Fibroblast of the conjunctiva (primary cell): ENCODE measurements at regions not wholly inside any gene's neighbourhood (a gene's known extent, or its start where the extent isn't known, plus 50 kb on each side); places are given as distances from the start of the nearest gene placed in this dataset.
"Not testable (repeated sequence)": the region's sequence is repeated elsewhere in the genome, so short reads cannot be mapped to it uniquely, and the experiment has no call there.

Experiments used
- DNase-seq: peaks from one replicate; pipeline ENCODE4 v3.0.0-alpha.2; 2010; ENCODE audit warnings: low read depth

DNA sequence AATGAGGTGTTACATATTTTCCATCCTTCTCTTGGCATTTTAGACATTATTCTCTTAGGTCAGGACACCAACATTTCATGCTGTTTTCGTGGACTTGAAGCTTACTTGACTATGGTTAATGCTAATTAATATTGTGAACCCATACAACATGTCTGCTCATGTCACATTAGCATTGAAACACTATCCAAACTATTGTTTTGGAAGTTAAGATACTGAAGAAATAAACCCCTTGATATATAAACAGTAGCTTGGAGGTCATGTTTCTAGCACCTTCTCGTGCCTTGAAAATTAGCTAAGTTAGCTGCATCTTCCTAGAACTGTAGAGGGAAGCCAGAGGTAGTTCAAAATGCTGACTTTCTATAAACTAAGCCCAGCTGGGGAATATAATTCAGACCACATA, 288.8 kb downstream of the LTN1 start:
- no peak for DNase-seq

DNA sequence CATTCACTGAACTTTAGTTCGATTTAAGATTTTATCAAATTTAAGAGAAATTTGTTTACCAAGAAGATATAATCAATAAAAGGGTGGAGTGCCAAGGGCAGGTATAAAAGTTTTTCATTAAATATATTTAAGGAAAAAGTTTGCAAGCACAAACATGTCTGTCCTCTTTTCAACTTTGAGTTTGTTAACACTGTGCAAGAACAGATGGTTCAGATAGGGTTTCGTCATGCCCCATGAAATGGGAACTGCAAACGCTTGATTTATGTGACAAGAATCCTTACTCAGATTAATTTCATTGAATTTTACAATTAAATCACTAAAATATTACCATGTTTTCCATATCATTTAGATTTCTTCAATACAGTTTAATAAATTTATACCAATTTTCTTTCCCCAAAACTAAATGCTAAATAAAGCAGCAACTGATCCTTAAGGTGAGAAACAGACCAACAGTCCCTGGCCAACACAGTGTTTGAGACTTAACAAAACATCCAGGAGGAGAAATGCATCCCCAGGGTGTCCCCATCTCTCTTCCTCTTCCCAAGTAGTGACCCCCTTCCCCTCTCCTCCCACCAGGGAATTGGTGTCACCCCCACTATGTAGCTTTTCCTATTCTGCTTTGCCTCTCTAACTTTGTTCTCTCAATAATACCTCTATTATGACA, 292.9 kb downstream of the LTN1 start:
- no peak for DNase-seq

DNA sequence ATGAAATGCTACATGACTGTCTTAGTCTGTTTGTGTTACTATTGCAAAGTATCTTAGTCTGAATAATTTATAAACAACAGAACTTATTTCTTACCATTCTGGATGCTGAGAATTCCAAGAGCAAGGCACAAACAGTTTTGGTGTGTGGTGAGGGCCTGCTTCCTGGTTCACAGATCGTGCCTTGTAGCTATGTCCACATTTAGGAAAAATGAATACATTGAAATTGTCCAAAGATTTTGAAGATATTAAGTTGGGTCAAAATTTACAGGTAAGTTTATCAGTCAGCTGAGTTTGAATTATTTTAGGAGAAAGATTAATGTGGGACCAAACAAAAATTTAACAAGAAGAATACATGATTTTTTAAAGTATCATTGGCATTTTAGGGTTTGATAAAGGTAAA, 293.5 kb downstream of the LTN1 start:
- DNase-seq, result no peak

DNA sequence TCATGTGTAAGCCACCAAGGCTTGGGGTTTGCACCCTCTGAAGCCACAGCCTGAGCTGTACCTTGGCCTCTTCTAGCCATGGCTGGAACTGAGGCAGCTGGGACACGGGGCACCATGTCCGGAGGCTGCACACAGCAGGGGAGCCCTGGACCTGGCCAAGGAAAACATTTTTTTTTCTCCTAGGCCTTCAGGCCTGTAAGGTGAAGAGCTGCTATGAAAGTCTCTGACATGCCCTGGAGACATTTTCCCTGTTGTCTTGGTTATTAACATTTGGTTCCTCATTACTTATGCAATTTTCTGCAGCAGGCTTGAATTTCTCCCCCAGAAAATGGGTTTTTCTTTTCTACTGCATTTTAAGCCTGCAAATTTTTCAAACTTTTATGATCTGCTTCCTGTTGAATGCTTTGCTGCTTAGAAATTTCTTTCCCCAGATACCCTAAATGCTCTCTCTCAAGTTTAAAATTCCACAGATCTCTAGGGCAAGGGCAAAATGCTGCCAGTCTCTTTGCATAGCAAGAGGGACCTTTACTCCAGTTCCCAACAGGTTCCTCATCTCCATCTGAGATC, 295.8 kb downstream of the LTN1 start:
- no peak for DNase-seq

DNA sequence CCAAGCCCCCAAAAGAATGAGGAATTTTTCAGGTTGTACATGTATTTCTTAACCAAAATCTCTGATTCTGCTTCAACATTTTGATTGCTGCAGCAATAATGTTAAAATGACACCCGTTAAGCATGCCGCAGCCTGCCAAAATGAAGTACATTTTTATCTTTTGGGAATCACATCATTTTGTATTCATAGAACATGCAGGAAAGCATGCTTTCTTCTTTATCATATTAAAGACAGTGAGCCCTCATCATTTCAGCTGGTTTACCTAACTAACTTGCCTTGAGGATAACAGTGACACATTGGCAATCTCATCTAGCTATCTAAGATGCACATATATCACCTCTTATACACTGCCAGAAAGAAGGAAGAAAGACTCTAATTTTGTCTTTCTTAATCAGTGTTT, 299.2 kb downstream of the LTN1 start:
- no peak for DNase-seq

DNA sequence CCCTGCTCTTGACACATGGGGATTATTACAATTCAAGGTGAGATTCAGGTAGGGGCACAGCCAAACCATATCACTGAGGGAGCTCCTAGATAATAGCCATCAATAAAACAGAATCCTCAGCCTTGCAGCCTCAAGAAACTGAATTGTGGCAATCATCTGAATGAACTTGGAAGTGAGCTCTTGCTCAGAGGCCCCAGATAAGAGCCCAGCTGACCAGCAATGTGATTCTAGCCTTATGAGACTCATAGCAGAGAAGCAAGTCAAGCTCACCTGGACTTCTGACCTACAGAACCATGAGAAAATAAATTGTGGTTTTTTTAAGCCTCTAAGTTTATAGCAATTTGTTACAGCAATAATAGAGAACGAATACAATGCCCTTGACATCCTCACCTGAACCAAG, 302.5 kb downstream of the LTN1 start:
- no peak for DNase-seq

DNA sequence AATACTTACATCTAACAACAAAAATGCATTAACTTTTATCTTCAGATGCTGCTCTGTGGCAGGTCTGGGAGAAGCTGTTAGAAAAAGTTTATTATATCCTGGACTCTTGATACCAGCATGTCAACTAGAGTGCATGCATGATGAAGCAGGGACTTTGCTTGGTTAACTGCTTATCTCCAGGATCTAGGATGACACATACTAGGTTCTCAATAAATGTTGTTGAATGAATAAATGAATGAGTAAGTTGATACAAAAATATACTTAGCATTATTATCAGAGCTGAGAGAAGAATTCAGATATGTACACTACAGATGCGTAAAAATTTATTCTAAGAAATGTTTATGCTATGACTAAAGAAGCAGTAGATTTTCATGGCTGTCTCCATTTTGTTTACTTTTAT, 304.3 kb downstream of the LTN1 start:
- DNase-seq, result no peak

DNA sequence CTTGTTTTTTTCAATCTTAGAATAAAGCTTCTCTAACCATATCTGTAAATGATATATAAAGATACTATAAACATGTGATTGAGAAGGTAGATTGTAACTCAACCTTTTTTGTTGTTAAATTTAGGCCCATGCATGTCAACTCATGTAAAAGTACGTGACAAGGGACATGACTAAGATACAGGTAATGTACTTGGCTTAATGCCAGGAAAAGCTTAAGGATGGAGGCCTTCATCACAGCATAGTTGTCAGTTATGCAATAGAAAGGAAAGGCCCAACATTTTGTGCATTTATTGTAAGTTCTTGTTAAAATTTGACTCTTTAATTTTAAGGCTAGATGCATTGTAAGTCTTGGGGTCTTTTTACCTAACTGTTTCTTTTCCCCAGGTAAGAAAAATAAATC, 305.1 kb downstream of the LTN1 start:
- DNase-seq, result no peak

DNA sequence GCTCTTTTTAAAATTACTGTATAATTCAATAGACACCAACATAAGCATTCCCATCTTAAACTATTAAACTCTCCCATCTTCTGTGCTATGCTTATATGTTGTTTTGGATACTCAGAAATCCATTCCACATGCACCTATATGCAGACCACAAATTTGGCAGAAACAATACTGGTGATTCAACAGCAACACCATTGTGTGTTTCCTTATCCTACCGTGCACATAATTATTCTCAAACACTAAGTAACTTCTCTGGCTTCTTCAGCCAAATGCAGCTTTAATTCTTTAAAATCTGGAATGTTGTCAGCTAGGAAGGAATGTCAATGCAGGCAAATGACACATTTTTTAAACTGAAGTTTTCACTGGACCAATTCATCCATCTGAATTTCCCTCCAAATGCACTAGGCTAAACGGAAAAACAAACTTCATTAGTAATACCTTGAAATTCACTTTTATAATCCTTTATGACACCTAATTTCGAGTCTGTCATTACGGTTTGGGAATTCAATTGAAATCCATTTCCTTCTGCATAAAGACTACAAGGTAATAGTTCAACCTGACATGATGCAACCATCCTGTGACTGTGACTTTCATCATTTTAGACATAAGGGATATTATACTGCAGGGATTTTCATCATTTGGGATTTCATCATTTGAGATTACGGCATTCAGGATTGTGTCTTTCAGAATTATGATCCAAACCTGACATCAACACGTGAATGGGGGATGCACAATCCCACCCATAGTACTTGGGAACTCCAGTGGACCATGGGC, 308.5 kb downstream of the LTN1 start:
- no peak for DNase-seq

DNA sequence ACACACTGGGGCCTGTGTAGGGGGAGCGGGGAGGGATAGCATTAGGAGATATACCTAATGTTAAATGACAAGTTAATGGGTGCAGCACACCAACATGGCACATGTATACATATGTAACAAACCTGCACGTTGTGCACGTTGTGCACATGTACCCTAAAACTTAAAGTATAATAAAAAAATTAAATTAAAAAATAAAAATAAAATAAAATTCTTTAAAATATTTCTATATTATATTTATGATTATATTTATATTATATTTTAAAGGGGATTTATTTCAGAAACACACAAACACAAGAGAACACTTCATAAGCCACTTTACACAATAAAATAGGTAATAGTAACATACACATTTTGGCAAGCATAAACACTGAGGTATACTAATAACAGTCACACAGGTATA, 309.8 kb downstream of the LTN1 start:
- not testable (repeated sequence) for DNase-seq

DNA sequence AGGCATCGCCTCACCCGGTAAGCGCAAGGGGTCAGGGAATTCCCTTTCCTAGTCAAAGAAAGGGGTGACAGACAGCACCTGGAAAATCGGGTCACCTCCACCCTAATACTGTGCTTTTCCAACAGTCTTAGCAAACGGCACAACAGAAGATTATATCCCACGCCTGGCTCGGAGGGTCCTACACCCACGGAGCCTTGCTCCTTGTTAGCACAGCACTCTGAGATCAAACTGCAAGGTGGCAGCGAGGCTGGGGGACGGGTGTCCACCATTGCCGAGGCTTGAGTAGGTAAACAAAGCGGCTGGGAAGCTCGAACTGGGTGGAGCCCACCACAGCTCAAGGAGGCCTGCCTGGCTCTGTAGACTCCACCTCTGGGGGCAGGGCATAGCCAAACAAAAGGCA, 315.6 kb downstream of the LTN1 start:
- DNase-seq, result not testable (repeated sequence)

DNA sequence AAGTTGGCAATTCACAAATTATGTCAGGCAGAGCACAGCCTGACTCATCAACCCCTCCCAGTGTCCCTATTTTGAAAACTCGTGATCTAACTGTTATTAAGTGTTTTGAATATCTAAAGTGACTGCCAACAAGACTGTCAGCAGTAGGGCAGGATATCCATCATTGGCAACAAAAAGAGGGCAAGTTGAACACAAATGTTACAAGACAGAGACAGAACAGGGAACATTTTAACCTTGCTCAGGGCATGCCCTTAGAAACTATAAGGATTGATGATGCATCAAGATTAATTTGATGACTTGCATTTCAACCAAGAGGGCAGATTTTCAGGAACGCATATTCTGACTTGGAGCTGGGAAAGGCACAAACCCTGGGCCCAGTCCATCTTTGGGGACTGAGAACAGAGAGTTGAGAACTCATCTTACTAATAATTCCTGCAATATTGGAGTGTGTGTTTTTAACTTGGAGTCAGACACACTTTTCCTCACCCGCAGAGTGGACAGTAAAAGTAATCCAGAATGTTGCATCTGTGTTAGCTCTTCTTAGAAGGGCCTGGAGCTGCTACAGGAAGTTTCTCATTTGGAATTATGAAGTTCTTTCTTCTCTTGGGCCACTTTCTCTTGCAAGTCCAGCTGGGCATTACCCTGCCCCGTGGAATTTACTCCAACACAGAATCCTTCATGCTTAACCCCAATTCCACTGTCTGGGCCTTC, 317.2 kb downstream of the LTN1 start:
- DNase-seq, result peak; percentile 30

DNA sequence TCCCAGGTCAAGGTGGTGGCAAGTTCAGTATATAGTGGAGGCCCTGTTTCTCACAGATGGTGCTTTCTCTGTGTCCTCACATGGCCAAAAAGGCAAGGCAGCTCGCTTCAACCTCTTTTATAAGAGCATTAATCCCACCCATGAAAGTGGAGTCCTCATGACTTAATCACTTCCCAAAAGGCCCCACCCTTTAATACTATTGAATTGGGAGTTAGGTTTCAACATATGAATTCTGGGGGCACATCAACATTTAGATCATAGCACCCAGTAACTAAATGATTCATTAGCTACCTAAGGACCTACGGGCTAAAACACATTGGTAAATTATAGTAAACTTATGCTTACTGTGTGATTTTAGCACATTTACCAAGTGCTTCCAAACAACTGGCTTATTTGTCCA, 317.9 kb downstream of the LTN1 start:
- DNase-seq, result no peak

DNA sequence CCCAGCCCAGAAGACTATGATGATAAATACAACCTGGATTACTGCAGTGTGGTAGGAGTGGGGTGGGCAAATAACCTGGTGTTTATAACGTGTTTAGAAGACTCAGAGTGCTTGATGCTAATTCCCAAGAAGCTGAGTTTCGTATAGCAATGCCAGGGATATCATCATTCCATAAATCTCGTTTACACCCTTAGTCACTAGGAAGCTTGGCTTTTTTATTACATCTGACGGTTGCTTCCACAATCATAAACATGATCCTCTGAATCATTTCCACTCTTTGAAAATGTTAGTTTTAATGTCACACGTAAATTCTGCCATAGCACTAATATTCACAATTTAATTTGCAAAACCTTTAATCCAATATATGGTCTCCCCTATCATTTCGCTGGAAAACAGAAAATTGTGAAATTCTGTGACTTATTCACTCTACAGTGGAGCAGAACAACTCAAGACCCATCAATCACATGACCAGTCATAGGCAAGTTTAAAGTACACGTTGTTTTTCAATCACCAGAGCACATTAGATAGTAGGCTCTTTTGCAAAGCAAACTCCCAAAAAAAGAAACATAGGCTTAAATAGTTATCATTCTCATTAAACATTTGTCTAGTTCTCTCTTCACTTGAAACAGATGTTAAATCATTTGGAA, 321.0 kb downstream of the LTN1 start:
- DNase-seq, result no peak

DNA sequence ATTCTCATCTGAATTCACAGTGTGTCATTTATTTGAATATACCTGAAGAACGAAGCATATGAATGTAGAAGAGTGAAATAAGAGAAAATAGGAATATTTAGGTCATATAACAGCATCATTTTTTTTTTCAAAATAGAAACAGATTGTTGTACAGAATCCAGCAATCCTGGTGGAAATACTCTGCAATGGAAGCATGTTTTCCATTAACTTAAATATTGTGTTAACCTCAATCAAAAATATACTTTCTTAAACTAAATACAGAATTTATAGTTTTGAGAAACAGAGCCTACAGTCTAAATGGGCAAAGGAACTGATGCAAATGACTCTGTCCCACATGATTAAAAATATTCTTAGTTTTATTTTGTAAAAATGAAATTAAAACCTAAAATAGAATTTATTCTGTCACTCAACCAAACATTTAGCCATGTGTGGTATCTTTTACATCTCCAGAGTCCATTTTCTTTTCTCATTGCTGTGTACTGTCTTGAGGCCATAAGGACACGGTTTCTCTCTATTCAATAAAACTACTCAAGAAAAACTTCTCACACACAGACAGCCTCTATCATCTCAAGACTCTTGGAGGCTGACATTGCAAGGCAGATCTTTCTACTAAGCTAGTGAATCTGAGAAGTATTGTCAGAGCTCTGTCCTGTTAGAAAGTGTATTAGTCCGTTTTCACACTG, 322.6 kb downstream of the LTN1 start:
- DNase-seq, result no peak

DNA sequence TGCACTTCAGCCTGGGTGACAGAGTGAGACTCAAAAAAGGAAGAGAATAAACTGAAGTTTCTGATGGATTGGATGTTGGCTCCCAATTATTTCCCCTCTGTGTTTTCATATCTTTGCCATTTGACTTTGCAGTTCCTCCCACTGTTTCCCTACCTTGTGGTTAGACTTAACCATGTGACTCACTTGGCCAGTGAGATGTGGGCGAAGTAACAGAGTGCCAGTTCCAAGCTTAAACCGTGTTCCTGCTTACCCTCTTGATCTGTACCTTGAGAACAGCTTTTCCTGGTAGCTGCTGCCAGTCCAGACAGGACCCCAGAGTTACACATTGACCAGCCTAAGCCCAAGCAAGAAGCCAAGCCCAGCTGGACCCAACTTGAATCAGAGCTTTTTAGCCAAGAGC, 323.4 kb downstream of the LTN1 start:
- no peak for DNase-seq

DNA sequence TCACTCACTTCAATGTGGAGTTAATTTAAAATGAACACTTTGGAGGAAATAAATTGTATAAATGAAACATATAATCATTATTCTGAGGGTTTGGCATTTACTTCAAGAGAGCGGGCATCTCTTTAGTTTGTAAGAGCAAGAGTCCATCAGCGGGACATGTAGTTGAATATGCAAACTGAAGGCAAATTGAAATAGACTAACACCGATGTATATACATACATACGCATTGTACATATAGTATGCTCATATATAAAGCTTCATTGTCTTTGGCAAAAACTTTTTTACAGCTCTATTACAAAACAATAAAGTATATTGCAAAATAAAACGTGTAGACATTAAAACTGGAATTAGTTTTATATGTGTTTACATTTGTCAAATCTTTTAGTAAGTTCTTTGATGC, 328.9 kb downstream of the LTN1 start:
- no peak for DNase-seq

DNA sequence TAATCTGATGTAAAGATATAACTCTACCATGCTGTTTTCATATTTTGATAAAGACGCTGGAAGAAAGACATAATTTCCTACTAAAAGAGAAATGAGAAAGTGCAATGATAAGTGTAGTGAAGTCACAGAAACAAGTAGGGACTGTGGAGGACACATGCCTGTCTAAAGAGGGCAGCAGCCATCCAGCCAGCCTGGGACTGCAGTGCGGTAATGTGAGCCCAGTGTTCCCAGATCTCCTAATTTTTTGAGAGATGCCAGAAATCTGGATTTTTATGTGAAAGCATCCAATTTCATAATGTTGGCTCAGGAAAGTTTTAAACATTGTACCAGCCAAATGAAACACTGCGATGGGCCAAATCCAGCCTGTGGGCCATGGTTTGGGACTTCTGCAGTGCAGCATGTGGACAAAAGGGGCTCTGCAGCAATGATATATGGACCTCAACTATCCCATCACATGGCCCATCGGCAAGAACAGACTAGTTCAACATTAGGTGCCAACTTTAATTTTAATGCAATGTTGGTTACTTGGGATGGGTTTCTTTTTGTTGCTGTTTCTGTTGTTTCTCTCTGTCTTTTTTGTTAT, 329.5 kb downstream of the LTN1 start:
- DNase-seq, result no peak

DNA sequence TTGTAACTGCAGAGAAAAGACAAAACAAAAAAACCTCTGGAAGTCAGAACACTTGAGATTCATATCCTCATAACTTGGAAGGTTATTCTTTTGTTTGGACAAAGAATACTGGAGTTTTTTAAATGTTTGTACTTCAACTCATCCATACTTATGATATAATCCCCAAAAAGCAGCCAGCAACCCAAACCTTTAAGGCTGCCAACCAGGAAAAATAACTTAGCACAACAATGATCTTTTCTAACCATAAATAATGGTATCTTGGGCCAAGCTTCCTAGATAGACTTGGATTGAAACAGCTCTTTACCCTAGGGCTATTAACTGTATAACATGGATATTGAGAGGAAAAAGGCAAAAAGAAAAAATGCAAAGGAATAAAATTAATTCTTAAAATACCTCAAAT, 335.1 kb downstream of the LTN1 start:
- no peak for DNase-seq

DNA sequence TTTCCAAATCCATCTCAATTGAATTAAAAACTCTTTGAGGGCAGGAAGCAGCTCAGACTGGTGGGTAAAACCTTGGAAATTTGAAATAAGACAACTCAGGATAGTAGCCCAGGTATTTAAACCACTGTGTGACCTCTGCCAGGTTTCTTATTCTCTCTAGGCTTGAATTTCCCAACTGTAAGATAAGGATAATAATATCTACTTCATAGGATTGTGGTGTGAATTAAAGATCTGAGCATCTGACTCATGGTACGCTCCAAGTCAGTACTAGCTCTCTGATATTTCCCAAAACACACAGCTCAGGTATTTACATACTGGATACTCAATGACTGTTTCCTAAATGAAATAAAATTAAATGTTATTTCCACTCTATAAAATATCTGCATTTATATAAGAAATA, 337.2 kb downstream of the LTN1 start:
- no peak for DNase-seq

DNA sequence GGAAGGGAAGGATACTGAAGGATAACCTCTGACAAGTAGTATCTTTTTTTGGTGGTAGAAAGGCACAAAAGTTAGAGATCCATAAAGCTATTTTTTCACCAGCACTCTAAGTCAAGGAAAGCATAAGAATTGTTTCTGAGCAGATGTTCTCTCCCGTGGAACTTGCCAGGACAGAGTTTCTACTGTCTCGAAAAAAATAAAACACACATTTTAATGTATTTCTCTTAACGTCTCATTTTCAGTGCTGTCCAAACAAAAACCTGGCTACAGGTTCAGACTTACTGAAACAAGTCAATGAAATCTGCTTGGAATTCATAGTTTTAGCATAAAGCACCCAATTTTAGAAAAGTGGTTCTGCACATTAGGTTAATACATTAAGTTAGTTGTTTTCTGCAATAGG, 338.3 kb downstream of the LTN1 start:
- DNase-seq, result no peak

DNA sequence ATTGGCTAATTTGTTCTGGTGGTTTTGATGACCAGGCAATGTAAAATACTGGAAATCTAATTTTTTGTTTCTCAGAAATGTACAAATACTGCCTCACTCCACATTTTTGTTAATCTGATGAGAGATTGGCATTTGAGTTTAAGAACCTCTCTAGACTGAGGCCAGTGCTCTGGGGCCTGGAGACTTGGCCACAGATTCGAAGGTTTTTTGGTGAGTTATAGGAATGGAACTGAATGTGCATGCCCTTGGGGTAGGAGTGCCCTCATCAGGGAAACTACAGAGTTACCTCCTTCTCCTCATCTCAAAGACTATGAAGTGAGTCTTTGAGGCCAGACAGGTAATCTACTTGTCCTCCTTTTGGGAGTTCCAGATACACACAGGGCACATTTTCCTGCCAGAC, 347.9 kb downstream of the LTN1 start:
- DNase-seq, result no peak
